HG03095 (cell line): ENCODE measurements at regions not wholly inside any gene's neighbourhood (a gene's known extent, or its start where the extent isn't known, plus 50 kb on each side); places are given as distances from the start of the nearest gene placed in this dataset.
"Not testable (repeated sequence)": the region's sequence is repeated elsewhere in the genome, so short reads cannot be mapped to it uniquely, and the experiment has no call there.

Source experiments
- ATAC-seq: cut with Tn5 transposase; IDR thresholded peaks from one replicate; pipeline ENCODE4 v1.9.1; 2021; ENCODE audit warnings: moderate library complexity; ENCODE audit not compliant: unreplicated experiment

GRCh38 chr18:65206551-65207260, 544.1 kb upstream of the CDH7 start:
- ATAC-seq: no peak

GRCh38 chr18:65202091-65202490, 548.7 kb upstream of the CDH7 start:
- ATAC-seq: no peak

- ATAC-seq: no peak
These were observed 575.1 kb upstream of the CDH7 start for GRCh38 chr18:65175681-65176080.

- ATAC-seq: not testable (repeated sequence)
These were observed 588.7 kb upstream of the CDH7 start for GRCh38 chr18:65162086-65162485.

- ATAC-seq: no peak
These were observed 604.3 kb upstream of the CDH7 start for GRCh38 chr18:65146482-65147021.

GRCh38 chr18:65145312-65145711, 605.5 kb upstream of the CDH7 start:
- no peak for ATAC-seq

GRCh38 chr18:65133610-65134009, 617.2 kb upstream of the CDH7 start:
- ATAC-seq: no peak

GRCh38 chr18:65124633-65125032, 626.2 kb upstream of the CDH7 start:
- ATAC-seq: no peak

- ATAC-seq: no peak
These were observed 646.9 kb upstream of the CDH7 start for GRCh38 chr18:65103864-65104263.

GRCh38 chr18:65093346-65093745, 657.5 kb upstream of the CDH7 start:
- ATAC-seq: no peak

- ATAC-seq: no peak
These were observed 659.0 kb upstream of the CDH7 start for GRCh38 chr18:65091744-65092329.

- ATAC-seq: no peak
These were observed 667.9 kb upstream of the CDH7 start for GRCh38 chr18:65082907-65083306.

- ATAC-seq: no peak
These were observed 669.0 kb upstream of the CDH7 start for GRCh38 chr18:65081786-65082185.

GRCh38 chr18:65073060-65073550, 677.7 kb upstream of the CDH7 start:
- no peak for ATAC-seq

GRCh38 chr18:65057439-65058083, 693.3 kb upstream of the CDH7 start:
- ATAC-seq: no peak

- no peak for ATAC-seq
These were observed 694.2 kb upstream of the CDH7 start for GRCh38 chr18:65056575-65056974.

GRCh38 chr18:65049586-65049985, 701.2 kb upstream of the CDH7 start:
- ATAC-seq: no peak

GRCh38 chr18:65039578-65039977, 711.2 kb upstream of the CDH7 start:
- ATAC-seq: no peak

GRCh38 chr18:65035701-65036100, 715.1 kb upstream of the CDH7 start:
- ATAC-seq: no peak

- ATAC-seq: no peak
These were observed 725.1 kb upstream of the CDH7 start for GRCh38 chr18:65025756-65026155.

GRCh38 chr18:65021021-65021420, 729.8 kb upstream of the CDH7 start:
- no peak for ATAC-seq

- no peak for ATAC-seq
These were observed 732.6 kb upstream of the CDH7 start for GRCh38 chr18:65018184-65018583.
